Upper lobe of left lung (tissue), 6 donors: ENCODE measurements at regions not wholly inside any gene's neighbourhood (a gene's known extent, or its start where the extent isn't known, plus 50 kb on each side); places are given as distances from the start of the nearest gene placed in this dataset.

Experiments used
- ATAC-seq, 2 donors: fragments of 200-7000 bp; cut with Tn5 transposase; one replicate each; pipeline ENCODE4 v1.9.1; 2022; ENCODE audit warnings: mild to moderate bottlenecking in 2 of 2, moderate library complexity in 2 of 2; ENCODE audit not compliant: low FRiP score in 2 of 2
- DNase-seq, 2 donors: peaks; one replicate each; pipeline ENCODE4 v3.0.0-alpha.2; 2019 to 2020
- H3K27ac ChIP-seq, 4 donors: fragments of 200-600 bp; sonication (generic); one replicate each; pipeline ENCODE4 v1.5.1; 2016 to 2019
- H3K27me3 ChIP-seq, 4 donors: fragments of 200-600 bp; sonication (generic); one replicate each; pipeline ENCODE4 v1.5.1; 2017 to 2019
- H3K36me3 ChIP-seq, 4 donors: fragments of 200-600 bp; sonication (generic); one replicate each; pipeline ENCODE4 v1.5.1; 2016 to 2019
- H3K4me1 ChIP-seq, 4 donors: fragments of 200-600 bp; sonication (generic); one replicate each; pipeline ENCODE4 v1.5.1; 2018 to 2019
- H3K4me3 ChIP-seq, 4 donors: fragments of 200-600 bp; sonication (generic); one replicate each; pipeline ENCODE4 v1.5.1; 2017 to 2019; ENCODE audit warnings: mild to moderate bottlenecking in 2 of 4, moderate library complexity in 1 of 4
- H3K9me3 ChIP-seq, 4 donors: fragments of 200-600 bp; sonication (generic); one replicate each; pipeline ENCODE4 v1.5.1; 2018 to 2019
- CTCF ChIP-seq, 6 experiments: fragments of 450-650 bp in 4 of 6; fragments of 200-600 bp in 2 of 6; sonication (generic) in 2 of 6; IDR thresholded peaks; one replicate each; pipeline ENCODE4 v1.5.1; 2016 to 2019; ENCODE audit warnings: antibody characterized with exemption in 6 of 6
- EP300 ChIP-seq, 4 donors: sonication (generic); formaldehyde crosslinking; IDR thresholded peaks; one replicate each; pipeline ENCODE4 v1.5.1; 2017; ENCODE audit warnings: antibody characterized with exemption in 4 of 4, control low read depth in 2 of 4
- POLR2A ChIP-seq, 4 donors: fragments of 450-650 bp; IDR thresholded peaks; one replicate each; pipeline ENCODE4 v1.5.1; 2016 to 2017; ENCODE audit warnings: antibody characterized with exemption in 4 of 4, mild to moderate bottlenecking in 2 of 4
- POLR2AphosphoS5 ChIP-seq, 2 donors: sonication (generic); formaldehyde crosslinking; IDR thresholded peaks; one replicate each; pipeline ENCODE4 v1.5.1; 2017; ENCODE audit warnings: antibody characterized with exemption in 2 of 2
- WGBS, 2 donors: methylation state at CpG; one replicate each; pipeline ENCODE4 v1.1.5; 2017 to 2018; 5-methylcytosine and 5-hydroxymethylcytosine counted together
- donor health status: DM: no; HTN: no; CAD: no; lungs with moderate emphysema.
- donor health status: DM: no; HTN: yes; CAD: no; lungs with severe emphysema.

GRCh38 chr2:185891403-185891802 is 152.8 kb downstream of the FSIP2 start:
- DNase-seq (no peak), ATAC-seq (no peak)
- Histone ChIP-seq H3K27me3 (no peaks in the 10 kb centered on the region), H3K4me1 (no peaks in the 10 kb centered on the region), H3K36me3 (no peaks in the 10 kb centered on the region), H3K9me3 (no peaks in the 10 kb centered on the region), H3K4me3 (no peak overlapping the region), H3K27ac (no peak overlapping the region)
- TF ChIP-seq POLR2A (IDR thresholded peaks at IDR 0.05) (no peak), POLR2AphosphoS5 (IDR thresholded peaks at IDR 0.05) (no peak), CTCF (IDR thresholded peaks at IDR 0.05) (no peak)

- no peak overlapping the region for H3K27ac ChIP-seq
- no peak for DNase-seq
- 68 to 87% methylated on average over 2 of the region's 2 CpGs for WGBS, 2 donors
- TF ChIP-seq EP300 (IDR thresholded peaks at IDR 0.05) (no peak), POLR2AphosphoS5 (IDR thresholded peaks at IDR 0.05) (no peak), CTCF (IDR thresholded peaks at IDR 0.05) (no peak), POLR2A (IDR thresholded peaks at IDR 0.05) (no peak)
- H3K4me1 ChIP-seq = no peaks in the 10 kb centered on the region
- ATAC-seq = no peak
- H3K36me3 ChIP-seq = no peaks in the 10 kb centered on the region
- H3K4me3 ChIP-seq = no peak overlapping the region
- no peaks in the 10 kb centered on the region for H3K27me3 ChIP-seq
- no peaks in the 10 kb centered on the region for H3K9me3 ChIP-seq
These were observed 153.3 kb downstream of the FSIP2 start for GRCh38 chr2:185891804-185892411.

GRCh38 chr2:185892484-185892883 is 153.9 kb downstream of the FSIP2 start:
- Histone ChIP-seq H3K4me1 (no peaks in the 10 kb centered on the region), H3K9me3 (no peaks in the 10 kb centered on the region), H3K36me3 (no peaks in the 10 kb centered on the region), H3K27me3 (no peaks in the 10 kb centered on the region), H3K27ac (no peak overlapping the region), H3K4me3 (no peak overlapping the region)
- 81 to 96% methylated on average over 1 of the region's 1 CpG for WGBS, 2 donors
- ATAC-seq (no peak), DNase-seq (no peak)
- TF ChIP-seq POLR2AphosphoS5 (IDR thresholded peaks at IDR 0.05) = no peak
- no peak for TF ChIP-seq CTCF (IDR thresholded peaks at IDR 0.05)
- TF ChIP-seq POLR2A (IDR thresholded peaks at IDR 0.05) = no peak
- no peak for TF ChIP-seq EP300 (IDR thresholded peaks at IDR 0.05)

- DNase-seq = no peak
- WGBS, 2 donors = 88 to 96% methylated on average over 2 of the region's 2 CpGs
- H3K27me3 ChIP-seq = no peaks in the 10 kb centered on the region
- no peaks in the 10 kb centered on the region for H3K36me3 ChIP-seq
- no peaks in the 10 kb centered on the region for H3K9me3 ChIP-seq
- TF ChIP-seq POLR2AphosphoS5 (IDR thresholded peaks at IDR 0.05) (no peak), CTCF (IDR thresholded peaks at IDR 0.05) (no peak), POLR2A (IDR thresholded peaks at IDR 0.05) (no peak), EP300 (IDR thresholded peaks at IDR 0.05) (no peak)
- H3K27ac ChIP-seq = no peak overlapping the region
- ATAC-seq = no peak
- no peaks in the 10 kb centered on the region for H3K4me1 ChIP-seq
- no peak overlapping the region for H3K4me3 ChIP-seq
These were observed 155.6 kb downstream of the FSIP2 start for GRCh38 chr2:185894223-185894622.
